ENCODE measurements at regions not wholly inside any gene's neighbourhood (a gene's known extent, or its start where the extent isn't known, plus 50 kb on each side); places are given as distances from the start of the nearest gene placed in this dataset.

GRCh38 chr7:41459183-41459582 lies 243.7 kb downstream of the INHBA start:
- H3K36me3 Mint-ChIP-seq (ENCODE audit: unreplicated experiment), result no peaks in the 10 kb centered on the region
- TF ChIP-seq, protein P1, sequence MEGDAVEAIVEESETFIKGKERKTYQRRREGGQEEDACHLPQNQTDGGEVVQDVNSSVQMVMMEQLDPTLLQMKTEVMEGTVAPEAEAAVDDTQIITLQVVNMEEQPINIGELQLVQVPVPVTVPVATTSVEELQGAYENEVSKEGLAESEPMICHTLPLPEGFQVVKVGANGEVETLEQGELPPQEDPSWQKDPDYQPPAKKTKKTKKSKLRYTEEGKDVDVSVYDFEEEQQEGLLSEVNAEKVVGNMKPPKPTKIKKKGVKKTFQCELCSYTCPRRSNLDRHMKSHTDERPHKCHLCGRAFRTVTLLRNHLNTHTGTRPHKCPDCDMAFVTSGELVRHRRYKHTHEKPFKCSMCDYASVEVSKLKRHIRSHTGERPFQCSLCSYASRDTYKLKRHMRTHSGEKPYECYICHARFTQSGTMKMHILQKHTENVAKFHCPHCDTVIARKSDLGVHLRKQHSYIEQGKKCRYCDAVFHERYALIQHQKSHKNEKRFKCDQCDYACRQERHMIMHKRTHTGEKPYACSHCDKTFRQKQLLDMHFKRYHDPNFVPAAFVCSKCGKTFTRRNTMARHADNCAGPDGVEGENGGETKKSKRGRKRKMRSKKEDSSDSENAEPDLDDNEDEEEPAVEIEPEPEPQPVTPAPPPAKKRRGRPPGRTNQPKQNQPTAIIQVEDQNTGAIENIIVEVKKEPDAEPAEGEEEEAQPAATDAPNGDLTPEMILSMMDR (IDR thresholded peaks at IDR 0.05), result no peak
- peaks cover 9% of the 10 kb centered on the region for H3K4me1 Mint-ChIP-seq (ENCODE audit: unreplicated experiment)
- no peak overlapping the region for H3K27ac Mint-ChIP-seq (ENCODE audit: unreplicated experiment)
- peaks cover 8% of the 10 kb centered on the region for H3K9me3 Mint-ChIP-seq (ENCODE audit: unreplicated experiment)
- H3K4me3 Mint-ChIP-seq (ENCODE audit: unreplicated experiment), result no peak overlapping the region
- DNase-seq (ENCODE audit: extremely low spot score, unreplicated experiment), result no peak
- no peaks in the 10 kb centered on the region for H3K27me3 Mint-ChIP-seq (ENCODE audit: unreplicated experiment)

GRCh38 chr7:41457832-41458437 lies 245.0 kb downstream of the INHBA start:
- Mint-ChIP-seq H3K4me3 (ENCODE audit: unreplicated experiment) (no peak overlapping the region), H3K27ac (ENCODE audit: unreplicated experiment) (no peak overlapping the region), H3K27me3 (ENCODE audit: unreplicated experiment) (no peaks in the 10 kb centered on the region), H3K9me3 (ENCODE audit: unreplicated experiment) (peaks cover 8% of the 10 kb centered on the region), H3K36me3 (ENCODE audit: unreplicated experiment) (no peaks in the 10 kb centered on the region), H3K4me1 (ENCODE audit: unreplicated experiment) (peaks cover 9% of the 10 kb centered on the region)
- no peak for DNase-seq (ENCODE audit: extremely low spot score, unreplicated experiment)
- TF ChIP-seq, protein P1 (IDR thresholded peaks at IDR 0.05), result no peak

GRCh38 chr7:41451826-41452225 lies 251.1 kb downstream of the INHBA start:
- no peak for DNase-seq (ENCODE audit: extremely low spot score, unreplicated experiment)
- H3K9me3 Mint-ChIP-seq (ENCODE audit: unreplicated experiment), result no peaks in the 10 kb centered on the region
- H3K27ac Mint-ChIP-seq (ENCODE audit: unreplicated experiment), result no peak overlapping the region
- H3K4me3 Mint-ChIP-seq (ENCODE audit: unreplicated experiment), result no peak overlapping the region
- TF ChIP-seq, protein P1 (IDR thresholded peaks at IDR 0.05), result no peak
- H3K4me1 Mint-ChIP-seq (ENCODE audit: unreplicated experiment), result peaks cover 16% of the 10 kb centered on the region
- H3K27me3 Mint-ChIP-seq (ENCODE audit: unreplicated experiment), result no peaks in the 10 kb centered on the region
- no peaks in the 10 kb centered on the region for H3K36me3 Mint-ChIP-seq (ENCODE audit: unreplicated experiment)

GRCh38 chr7:41449694-41450093 lies 253.2 kb downstream of the INHBA start:
- no peak for DNase-seq (ENCODE audit: extremely low spot score, unreplicated experiment)
- TF ChIP-seq, protein P1 (IDR thresholded peaks at IDR 0.05), result no peak
- Mint-ChIP-seq H3K4me1 (ENCODE audit: unreplicated experiment) (peaks cover 12% of the 10 kb centered on the region), H3K36me3 (ENCODE audit: unreplicated experiment) (no peaks in the 10 kb centered on the region), H3K4me3 (ENCODE audit: unreplicated experiment) (no peak overlapping the region), H3K27me3 (ENCODE audit: unreplicated experiment) (no peaks in the 10 kb centered on the region), H3K9me3 (ENCODE audit: unreplicated experiment) (no peaks in the 10 kb centered on the region), H3K27ac (ENCODE audit: unreplicated experiment) (no peak overlapping the region)

DNA sequence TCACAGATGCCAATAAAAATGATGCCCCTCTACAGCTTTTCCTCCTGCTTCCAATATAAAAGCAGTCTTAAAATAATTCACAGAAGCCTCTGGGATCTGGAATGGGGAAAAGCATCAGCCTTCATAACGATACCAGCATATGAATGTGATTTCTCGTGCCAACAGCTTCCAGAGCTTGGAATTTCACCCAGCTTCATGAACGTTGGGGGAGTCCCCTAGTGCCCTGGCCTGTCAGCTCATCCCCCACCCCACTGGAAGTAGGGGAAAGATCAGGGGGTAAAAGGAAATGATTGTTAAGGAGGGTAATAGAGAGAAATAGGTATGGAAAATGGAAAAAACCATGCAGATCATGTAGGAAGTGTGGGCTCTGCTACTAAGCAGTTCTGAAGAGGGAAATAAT lies 253.6 kb downstream of the INHBA start:
- no peak for DNase-seq (ENCODE audit: extremely low spot score, unreplicated experiment)
- no peak overlapping the region for H3K4me3 Mint-ChIP-seq (ENCODE audit: unreplicated experiment)
- TF ChIP-seq, protein P1 (IDR thresholded peaks at IDR 0.05), result no peak
- H3K36me3 Mint-ChIP-seq (ENCODE audit: unreplicated experiment), result no peaks in the 10 kb centered on the region
- no peak overlapping the region for H3K27ac Mint-ChIP-seq (ENCODE audit: unreplicated experiment)
- H3K4me1 Mint-ChIP-seq (ENCODE audit: unreplicated experiment), result peaks cover 12% of the 10 kb centered on the region
- no peaks in the 10 kb centered on the region for H3K27me3 Mint-ChIP-seq (ENCODE audit: unreplicated experiment)
- no peaks in the 10 kb centered on the region for H3K9me3 Mint-ChIP-seq (ENCODE audit: unreplicated experiment)

All from osteocyte (in vitro differentiated cells).